NCI-H510A treated with DMSO at 0.1 percent for 48 hours (cell line): ENCODE measurements at regions not wholly inside any gene's neighbourhood (a gene's known extent, or its start where the extent isn't known, plus 50 kb on each side); places are given as distances from the start of the nearest gene placed in this dataset.

ENCODE experiments used
- DNase-seq: peaks from one replicate; lab custom pipeline; 2025; lab: John Stamatoyannopoulos, UW

GRCh38 chr11:104433751-104434150, 269.8 kb upstream of the PDGFD start:
- no peak for DNase-seq

DNA sequence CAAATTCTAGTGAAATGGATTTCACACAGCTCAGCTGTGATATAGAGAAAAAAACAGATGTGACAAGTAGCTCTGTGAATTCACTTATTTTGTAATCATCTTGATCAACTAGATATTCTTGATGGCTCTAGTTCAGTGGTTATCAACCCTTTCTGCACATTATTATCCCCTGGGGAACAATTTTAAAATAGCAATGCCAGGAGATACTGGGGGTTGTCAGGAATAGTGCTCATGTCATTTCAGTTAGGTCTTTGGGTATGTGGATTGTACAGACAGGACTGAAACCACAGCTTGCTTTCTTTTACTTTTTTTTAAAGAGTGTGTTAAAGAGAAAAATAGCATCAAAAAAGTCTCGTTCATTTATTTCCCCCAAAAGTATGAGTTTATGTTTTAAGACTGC, 269.0 kb upstream of the PDGFD start:
- DNase-seq = no peak

GRCh38 chr11:104432526-104432925, 268.6 kb upstream of the PDGFD start:
- peak; percentile 6 for DNase-seq

DNA sequence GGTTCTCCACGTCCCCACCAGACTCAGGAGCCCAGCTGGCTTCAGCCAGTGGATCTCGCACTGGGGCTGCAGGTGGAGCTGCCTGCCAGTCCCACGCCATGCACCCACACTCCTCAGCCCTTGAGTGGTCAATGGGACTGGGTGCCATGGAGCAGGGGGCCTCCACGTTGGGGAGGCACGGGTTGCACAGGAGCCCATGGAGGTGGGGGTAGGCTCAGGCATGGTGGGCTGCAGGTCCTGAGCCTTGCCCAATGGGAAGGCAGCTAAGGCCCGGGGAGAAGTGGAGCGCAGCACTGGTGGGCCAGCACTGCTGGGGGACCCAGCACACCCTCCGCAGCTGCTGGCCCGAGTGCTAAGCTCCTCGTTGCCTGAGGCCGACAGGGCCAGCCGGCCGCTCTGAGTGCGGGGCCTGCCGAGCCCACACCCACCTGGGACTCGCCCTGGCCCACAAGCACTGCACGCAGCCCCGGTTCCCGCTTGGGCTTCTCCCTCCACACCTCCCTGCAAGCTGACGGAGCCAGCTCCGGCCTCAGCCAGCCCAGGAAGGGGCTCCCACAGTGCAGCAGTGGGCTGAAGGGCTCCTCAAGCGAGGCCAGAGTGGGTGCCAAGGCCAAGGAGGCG, 258.5 kb upstream of the PDGFD start:
- no peak for DNase-seq

- DNase-seq = no peak
These were observed 246.4 kb upstream of the PDGFD start for GRCh38 chr11:104410336-104410735.

DNA sequence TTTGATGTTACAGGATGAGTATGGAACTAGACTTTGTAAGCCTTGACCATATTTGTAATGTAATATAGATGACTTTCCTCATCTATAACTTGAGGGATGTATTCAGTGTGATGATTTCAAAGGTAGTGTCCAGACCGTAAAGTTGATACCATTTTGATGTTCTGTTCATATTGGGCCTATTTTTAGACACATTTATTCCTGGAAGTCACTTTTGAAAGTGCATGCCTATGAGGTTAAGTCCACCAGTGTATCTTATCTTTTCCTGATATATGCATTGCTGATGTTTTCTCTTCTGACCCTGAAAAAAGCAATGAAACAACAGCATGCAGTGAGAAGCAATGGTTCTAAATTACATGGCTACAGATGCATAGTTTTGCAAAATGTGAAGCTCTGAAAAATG, 244.7 kb upstream of the PDGFD start:
- no peak for DNase-seq

DNA sequence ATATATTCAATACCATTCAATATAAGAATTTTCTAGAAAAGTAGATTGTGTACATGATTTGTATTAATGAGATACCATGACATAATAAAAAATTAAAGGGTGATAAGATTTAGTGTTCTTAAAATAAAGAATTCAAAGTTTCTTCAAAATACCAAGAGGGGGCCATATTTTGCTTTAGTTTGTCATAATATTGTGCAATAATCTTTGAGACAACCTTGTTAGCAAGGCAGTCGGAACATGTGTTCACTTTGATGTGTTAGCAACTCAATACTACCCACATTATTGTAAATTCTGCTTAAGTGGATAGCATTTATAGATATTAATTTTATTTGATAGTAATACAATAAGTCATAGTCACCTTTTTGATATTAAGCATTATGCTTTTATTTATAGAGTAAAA, 241.3 kb upstream of the PDGFD start:
- DNase-seq = no peak

DNA sequence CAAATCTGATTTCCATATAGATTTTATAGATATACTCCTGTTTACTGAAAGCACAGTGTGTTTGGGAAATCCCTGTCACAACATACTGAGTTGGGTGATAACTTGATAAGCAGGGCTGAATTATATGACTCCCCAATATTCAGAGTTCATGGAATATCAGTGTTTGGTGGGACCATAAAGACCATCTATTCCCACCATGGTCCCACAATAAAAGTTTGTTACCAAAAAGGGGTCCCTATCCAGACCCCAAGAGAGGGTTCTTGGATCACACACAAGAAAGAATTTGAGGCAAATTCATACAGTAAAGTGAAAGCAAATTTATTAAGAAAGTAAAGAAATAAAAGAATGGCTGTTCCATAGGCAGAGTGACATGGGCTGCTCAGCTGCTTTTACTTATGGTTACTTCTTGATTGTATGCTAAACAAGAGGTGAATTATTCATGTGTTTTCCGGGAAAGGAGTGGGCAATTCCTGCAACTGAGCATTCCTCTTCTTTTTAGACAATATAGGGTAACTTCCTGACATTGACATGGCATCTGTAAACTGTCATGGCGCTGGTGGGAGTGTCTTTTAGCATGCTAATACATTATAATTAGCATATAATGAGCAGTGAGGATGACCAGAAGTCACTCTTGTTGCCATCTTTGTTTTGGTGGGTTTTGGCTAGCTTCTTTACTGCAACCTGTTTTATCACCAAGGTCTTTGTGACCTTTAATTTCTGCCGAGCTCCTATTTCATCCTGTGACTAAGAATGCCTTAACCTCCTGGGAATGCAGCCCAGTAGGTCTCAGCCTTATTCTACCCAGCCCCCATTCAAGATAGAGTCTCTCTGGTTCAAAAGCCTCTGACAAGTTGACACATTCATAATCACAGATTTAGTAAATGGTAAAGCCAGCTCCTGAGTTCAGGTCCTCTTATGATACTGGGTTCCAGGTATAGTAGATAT, 240.6 kb upstream of the PDGFD start:
- DNase-seq = no peak

GRCh38 chr11:104402812-104403521, 239.0 kb upstream of the PDGFD start:
- DNase-seq = no peak

GRCh38 chr11:104394508-104394907, 230.6 kb upstream of the PDGFD start:
- no peak for DNase-seq

- no peak for DNase-seq
These were observed 226.7 kb upstream of the PDGFD start for GRCh38 chr11:104390651-104391050.

GRCh38 chr11:104385884-104386283, 221.9 kb upstream of the PDGFD start:
- DNase-seq = no peak

DNA sequence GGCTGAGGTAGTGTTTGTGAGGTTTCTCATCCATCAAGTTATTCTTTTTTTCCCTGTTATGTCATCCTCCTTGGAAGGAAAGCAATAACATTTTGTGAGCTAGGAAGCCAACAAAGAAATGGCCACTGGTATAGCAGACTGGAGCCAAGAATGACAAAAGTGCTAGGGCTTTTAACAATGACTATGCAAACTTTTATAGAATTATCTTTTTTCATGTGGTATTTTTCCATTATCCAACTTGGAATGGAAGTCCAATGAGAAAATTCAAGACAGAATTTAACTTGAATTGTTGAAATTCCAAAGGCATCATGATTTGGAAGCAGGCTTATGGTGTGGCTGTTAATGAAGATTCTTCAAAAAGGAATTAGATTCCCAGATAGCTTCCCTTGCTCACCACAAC, 216.4 kb upstream of the PDGFD start:
- DNase-seq = no peak

DNA sequence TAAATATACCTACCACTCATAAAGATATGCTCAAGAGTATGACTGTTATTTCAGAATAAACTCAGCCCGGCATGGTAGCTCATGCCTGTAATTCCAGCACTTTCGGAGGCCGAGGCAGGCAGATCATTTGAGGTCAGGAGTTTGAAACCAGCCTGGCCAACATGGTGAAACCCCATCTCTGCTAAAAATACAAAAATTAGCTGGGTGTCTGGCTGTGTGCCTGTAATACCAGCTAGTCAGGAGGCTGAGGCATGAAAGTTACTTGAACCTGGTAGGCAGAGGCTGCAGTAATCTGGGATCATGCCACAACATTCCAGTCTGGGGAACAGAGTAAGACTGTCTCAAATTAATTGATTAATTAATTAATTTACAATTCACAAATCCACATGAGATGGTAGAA, 208.2 kb upstream of the PDGFD start:
- no peak for DNase-seq

DNA sequence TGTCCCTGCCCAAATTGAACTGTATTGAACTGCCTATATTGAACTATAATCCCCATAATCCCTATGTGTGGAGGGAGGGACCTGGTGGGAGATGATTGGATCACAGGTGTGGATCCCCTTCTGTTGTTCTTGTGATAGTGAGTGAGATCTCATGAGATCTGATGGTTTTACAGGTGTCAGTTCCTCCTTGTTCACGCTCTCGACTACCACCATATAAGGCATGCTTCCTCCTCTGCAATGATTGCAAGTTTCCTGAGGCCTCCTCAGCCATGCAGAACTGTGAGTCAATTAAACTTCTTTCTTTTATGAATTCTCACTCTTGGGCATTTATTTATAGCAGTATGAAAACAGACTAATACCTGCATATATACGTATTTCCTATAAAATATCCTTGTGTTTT, 206.5 kb upstream of the PDGFD start:
- DNase-seq = no peak

DNA sequence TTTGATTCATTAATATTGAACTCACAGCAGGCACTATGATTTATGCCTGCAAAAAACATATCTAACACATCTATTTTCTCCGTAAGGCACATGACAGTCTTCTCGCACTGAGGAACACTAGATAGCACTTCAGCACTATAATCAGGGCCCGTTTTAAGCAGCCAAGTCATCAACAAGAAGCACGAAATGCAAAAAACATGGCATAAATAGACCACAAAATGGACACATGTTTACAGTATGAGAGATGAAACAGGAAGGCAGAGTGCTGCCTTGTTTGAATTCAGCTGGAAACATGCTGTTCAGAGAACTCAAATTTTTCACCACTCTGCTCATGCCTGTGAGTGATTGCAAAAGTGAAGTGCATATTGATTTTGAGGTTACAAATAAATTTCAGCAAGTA, 205.8 kb upstream of the PDGFD start:
- DNase-seq = no peak

GRCh38 chr11:104366321-104366734, 202.4 kb upstream of the PDGFD start:
- DNase-seq = no peak

- DNase-seq = no peak
These were observed 201.7 kb upstream of the PDGFD start for GRCh38 chr11:104365676-104366075.

GRCh38 chr11:104361975-104362374, 198.0 kb upstream of the PDGFD start:
- peak; percentile 16 for DNase-seq

GRCh38 chr11:104352036-104352435, 188.1 kb upstream of the PDGFD start:
- DNase-seq = peak; percentile 77

DNA sequence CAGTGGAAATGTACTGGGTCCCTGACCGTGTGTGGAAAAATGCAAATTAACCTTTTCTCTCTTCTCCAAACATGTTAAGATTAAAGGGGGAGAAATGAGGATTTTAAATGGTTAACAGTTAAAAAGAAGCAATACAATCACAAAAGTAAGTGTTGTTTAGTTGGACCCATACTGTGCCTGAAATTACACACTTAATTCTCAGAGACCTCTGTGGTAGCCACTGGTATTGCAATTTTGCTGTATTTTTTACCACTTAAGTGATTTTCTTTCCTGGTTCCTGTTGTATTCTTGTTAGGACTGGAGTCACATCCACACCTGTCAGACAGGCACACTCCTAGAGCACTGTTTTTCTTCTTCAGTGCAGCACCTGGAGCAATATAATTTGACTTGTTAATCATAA, 179.6 kb upstream of the PDGFD start:
- no peak for DNase-seq

- no peak for DNase-seq
These were observed 176.6 kb upstream of the PDGFD start for GRCh38 chr11:104340590-104340989.

DNA sequence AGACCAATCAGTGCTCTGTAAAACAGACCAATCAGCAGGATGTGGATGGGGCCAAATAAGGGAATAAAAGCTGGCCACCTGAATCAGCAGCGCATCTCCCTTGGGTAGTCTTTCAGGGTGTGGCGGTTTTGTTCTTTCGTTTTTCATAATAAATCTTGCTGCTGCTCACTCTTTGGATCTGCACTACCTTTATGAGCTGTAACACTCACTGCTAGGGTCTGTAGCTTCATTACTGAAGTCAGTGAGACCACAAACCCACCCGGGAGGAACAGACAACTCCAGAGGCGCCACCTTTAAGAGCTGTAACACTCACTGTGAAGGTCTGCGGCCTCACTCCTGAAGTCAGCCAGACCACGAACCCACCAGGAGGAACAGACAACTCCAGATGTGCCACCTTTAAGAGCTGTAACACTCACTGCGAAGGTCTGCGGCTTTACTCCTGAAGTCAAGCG, 175.5 kb upstream of the PDGFD start:
- DNase-seq = no peak
